ENCODE measurements at regions not wholly inside any gene's neighbourhood (a gene's known extent, or its start where the extent isn't known, plus 50 kb on each side); places are given as distances from the start of the nearest gene placed in this dataset.

GRCh38 chr5:6914347-6914746 lies 201.1 kb downstream of the TENT4A start:
- DNase-seq (ENCODE audit: low read depth in 2 of 2, low spot score in 1 of 2) = no peak

GRCh38 chr5:6915574-6915973 lies 202.3 kb downstream of the TENT4A start:
- DNase-seq (ENCODE audit: low read depth in 2 of 2, low spot score in 1 of 2) = no peak

DNA sequence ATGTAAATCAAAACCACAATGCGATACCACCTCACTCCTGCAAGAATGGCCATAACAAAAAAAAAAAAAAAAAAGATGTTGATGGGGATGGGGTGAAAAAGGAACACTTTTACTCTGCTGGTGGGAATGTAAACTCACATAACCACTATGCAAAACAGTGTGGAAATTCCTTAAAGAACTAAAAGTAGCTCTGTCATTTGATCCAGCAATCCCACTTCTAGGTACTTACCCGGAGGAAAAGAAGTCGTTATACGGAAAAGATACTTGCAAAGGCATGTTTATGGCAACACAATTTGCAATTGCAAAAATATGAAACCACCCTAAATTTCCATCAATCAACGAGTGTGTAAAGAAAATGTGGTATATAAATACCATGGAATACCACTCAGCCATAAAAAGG lies 205.0 kb downstream of the TENT4A start:
- no peak for DNase-seq (ENCODE audit: low read depth in 2 of 2, low spot score in 1 of 2)

- DNase-seq (ENCODE audit: low read depth in 2 of 2, low spot score in 1 of 2) = no peak
These were observed 207.5 kb downstream of the TENT4A start for GRCh38 chr5:6920628-6921256.

GRCh38 chr5:6926491-6927038 lies 213.3 kb downstream of the TENT4A start:
- no peak for DNase-seq (ENCODE audit: low read depth in 2 of 2, low spot score in 1 of 2)

DNA sequence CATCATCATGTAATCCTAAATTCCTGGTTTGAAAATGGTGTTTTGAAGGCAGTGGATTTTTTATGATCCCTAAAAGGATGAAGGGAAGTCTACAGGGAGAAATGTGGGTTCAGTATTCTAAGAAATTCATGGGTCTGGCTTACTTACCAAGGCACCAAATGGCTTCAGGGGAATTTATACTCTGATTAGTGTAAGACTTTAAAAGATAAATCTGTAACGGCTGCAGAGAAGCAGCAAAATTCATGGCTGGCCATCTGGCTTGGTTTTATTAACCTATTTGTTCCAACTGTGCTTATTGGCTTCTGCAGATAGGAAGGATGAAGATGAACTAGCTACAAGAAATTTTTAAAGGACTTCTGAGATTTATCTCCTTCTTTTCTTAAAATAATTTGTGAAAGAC lies 222.8 kb downstream of the TENT4A start:
- DNase-seq (ENCODE audit: low read depth in 2 of 2, low spot score in 1 of 2) = no peak

DNA sequence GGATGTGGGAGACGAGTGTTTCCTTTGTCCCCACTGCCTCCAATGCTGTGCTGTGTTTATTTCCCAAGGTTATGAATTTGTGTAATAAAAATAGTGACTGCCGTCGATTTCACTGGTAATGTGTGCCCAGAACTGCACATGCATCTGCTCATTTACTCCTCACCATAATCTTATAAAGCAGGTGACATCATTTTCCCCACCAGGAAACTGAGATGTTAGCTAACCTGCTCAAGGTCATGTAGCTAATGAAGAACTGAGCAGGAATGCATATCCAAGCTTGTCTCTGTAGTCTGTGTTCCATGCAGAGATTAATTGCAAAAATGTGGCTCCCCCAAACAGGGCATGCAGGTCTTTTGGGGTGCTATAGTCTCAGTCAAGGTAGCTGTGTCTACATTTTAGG lies 224.4 kb downstream of the TENT4A start:
- DNase-seq (ENCODE audit: low read depth in 2 of 2, low spot score in 1 of 2) = no peak

- DNase-seq (ENCODE audit: low read depth in 2 of 2, low spot score in 1 of 2) = no peak
These were observed 228.4 kb downstream of the TENT4A start for GRCh38 chr5:6941631-6942030.

- no peak for DNase-seq (ENCODE audit: low read depth in 2 of 2, low spot score in 1 of 2)
These were observed 230.2 kb downstream of the TENT4A start for GRCh38 chr5:6943197-6944112.

DNA sequence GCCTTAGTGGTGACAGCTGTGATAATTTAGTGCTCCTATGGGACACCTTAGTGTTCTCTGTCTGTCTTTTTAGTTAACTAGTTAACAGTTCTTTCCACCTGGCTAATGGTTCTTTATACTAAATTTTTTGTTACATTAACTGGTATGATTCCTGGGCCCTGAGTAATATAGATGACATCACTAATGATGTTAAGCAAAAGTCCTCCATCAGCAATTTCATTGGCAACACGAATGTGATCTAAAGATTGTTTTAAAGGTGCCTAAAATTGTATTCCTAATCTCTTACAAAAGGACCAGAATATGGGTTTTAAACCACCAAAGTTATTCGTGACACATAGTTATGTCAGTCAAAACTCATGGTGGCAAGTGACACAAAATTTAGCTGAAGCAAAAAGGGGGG lies 235.3 kb downstream of the TENT4A start:
- no peak for DNase-seq (ENCODE audit: low read depth in 2 of 2, low spot score in 1 of 2)

GRCh38 chr5:6949230-6949629 lies 236.0 kb downstream of the TENT4A start:
- no peak for DNase-seq (ENCODE audit: low read depth in 2 of 2, low spot score in 1 of 2)

DNA sequence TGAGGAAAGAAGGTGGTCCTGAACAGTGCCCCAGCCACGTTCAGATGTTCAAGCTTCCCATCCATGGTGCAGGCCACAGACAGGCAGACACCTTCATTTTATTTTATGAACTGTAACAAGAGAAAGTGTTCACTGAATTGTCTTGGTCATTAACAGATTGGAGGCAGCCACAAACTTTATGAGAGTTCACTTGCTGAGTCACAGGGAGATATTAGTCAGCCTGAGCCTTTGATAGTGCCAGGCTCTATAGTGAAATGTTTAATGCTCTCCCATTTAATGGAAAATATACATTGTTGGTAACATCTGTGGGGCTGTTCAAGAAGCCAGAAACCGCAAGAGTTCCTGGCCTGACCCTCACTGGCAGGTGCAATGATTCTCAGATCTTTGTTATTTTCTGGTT lies 237.0 kb downstream of the TENT4A start:
- DNase-seq (ENCODE audit: low read depth in 2 of 2, low spot score in 1 of 2) = no peak

DNA sequence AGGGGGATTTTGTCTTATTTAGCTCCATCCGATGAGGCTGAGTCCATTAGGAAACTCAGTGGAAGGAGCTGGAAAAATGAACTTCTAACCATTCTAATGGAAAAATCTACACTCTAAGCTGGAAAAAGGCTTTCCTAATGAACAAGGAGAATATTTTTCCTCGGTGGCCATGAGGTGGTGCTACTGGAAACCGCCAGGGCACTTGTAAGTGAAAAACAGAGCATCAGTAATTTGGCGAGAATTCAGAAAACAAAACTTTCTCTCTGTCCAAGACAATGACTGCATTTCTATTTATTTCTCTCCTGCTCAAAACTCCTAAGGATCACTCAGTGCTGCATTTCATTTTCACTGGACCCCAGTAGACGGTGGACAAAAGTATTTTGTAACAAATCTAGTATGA lies 237.6 kb downstream of the TENT4A start:
- no peak for DNase-seq (ENCODE audit: low read depth in 2 of 2, low spot score in 1 of 2)

- DNase-seq (ENCODE audit: low read depth in 2 of 2, low spot score in 1 of 2) = no peak
These were observed 247.9 kb downstream of the TENT4A start for GRCh38 chr5:6961123-6961522.

DNA sequence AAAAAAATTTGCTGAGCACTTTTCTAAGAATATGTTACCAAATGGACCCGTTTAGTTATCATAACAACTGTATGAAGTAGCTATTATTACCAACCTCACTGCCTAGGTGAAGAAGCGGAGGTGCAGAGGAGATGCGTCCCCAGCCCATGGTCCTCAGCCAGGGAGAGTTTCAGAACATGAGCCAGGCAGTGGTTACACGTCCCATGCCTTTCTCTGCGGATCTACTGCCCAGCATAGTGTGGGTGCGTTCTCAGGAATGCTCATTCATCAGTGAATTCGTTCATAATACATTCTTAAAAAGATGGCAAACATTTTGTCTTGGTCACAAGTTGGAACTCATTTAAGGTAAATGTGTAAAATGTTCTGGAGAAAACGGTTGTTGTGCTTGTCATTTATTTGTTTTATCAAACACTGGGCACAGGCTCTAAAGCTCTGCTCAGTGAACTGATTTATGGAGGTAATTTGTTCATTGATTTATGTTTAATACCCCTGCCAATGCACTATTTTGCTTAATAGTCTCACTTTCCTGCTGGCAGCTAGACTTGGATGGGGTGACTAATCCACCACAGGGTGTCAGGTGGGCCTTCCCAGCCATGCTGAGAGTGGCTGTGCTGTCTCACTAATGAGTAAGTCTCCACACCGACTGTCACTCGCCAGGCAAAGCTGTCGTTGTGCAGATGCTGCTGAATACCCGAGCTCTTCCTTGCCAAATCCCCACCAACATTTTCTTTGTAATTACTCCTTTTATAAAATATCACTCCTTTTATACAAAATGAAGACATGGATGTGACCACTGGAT lies 248.8 kb downstream of the TENT4A start:
- no peak for DNase-seq (ENCODE audit: low read depth in 2 of 2, low spot score in 1 of 2)

DNA sequence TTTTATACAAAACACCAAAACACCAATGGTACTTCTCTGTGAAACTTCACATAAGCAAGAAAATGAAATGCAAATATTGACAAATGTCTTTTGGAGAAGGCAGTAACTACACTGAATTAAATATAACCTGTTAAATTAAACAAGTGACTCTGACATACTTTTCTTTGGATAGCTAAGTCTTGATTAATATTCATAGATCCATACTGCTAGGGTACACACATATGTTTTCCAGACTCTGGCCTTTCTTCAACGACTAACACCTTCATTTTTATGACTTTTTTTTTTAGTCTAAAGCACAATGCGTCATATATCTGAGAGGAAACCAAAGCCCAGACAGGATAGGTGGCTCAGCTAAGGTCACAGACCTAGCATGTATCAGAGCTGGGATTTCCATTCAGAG lies 263.7 kb downstream of the TENT4A start:
- no peak for DNase-seq (ENCODE audit: low read depth in 2 of 2, low spot score in 1 of 2)

DNA sequence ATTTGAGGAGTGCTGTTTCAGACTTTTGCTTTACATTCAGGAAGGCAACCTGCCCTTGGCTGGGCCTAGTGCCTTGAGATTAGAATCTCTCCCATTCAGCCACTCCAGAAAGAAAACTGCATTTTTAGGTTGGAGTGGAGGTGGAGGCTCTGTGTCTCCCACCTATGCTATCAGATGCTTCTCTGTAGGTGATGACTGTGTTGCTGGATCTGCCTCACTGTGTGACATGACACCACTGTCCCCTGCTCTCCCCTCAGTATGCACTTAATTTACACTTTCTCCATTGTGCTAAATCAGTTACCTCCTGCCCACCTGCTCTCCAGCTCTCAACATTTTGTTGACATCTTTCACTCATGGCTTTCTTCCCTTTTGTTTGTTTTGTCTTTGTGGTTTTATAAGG lies 265.8 kb downstream of the TENT4A start:
- DNase-seq (ENCODE audit: low read depth in 2 of 2, low spot score in 1 of 2) = no peak

- no peak for DNase-seq (ENCODE audit: low read depth in 2 of 2, low spot score in 1 of 2)
These were observed 276.0 kb downstream of the TENT4A start for GRCh38 chr5:6989230-6989629.

DNA sequence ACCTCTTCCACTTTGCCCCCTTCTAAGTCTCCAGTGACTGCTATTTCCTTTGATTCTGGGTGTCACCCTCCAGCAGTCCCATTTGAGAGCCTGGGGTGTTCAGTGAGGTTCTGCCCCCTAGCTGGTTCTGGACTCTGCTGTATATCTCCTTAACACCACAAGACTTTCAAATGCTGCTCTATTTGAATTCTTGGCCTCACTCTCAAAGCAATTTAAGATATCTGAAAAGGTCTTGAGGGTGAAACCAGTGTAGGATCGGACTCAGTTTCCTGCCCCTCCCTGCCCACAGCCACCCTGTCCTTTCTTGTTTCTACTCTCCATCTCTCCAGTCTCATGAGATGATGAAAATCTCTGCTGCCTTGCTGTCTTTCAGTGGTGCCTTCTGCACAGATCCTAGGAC lies 280.9 kb downstream of the TENT4A start:
- no peak for DNase-seq (ENCODE audit: low read depth in 2 of 2, low spot score in 1 of 2)

DNA sequence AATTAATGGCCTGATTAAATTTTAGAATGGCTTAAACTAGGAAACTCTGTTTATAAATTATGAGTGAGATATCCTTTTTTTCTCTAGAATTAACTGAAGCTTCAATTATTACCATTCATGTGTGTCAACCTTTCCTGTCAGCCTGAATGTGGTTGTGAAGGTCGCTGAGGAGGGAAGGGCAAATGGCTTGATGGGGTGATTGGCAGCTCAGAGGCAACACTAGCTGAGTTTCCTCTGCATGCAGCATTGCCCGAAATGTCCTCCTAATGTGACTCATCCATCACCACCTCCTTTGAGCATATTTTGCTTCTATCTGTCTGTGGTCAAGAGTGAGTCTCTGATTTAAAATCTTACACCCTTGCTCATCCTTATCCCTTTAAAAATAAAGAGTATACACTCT lies 281.9 kb downstream of the TENT4A start:
- DNase-seq (ENCODE audit: low read depth in 2 of 2, low spot score in 1 of 2) = no peak

GRCh38 chr5:7000310-7000709 lies 287.1 kb downstream of the TENT4A start:
- DNase-seq (ENCODE audit: low read depth in 2 of 2, low spot score in 1 of 2) = no peak

DNA sequence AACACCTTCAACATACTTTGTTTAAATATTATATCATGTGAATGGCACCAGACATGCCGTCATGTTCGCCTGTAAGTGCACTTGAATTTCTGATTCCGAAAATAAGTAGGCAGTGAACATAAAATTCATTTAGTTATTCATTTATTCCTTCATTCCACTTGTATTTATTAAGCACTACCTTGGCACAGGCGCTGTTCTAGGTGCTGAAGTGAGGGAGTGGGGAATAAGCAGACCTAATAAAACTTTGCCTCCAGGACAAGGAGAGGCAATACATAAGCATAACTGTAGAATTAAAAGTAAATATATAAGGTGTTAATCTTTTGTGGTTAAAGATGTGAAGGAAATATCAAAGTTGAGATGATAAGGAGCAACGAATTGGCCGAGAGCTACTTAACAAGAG lies 297.4 kb downstream of the TENT4A start:
- DNase-seq (ENCODE audit: low read depth in 2 of 2, low spot score in 1 of 2) = no peak
